WTC11 (cell line): ENCODE measurements at regions not wholly inside any gene's neighbourhood (a gene's known extent, or its start where the extent isn't known, plus 50 kb on each side); places are given as distances from the start of the nearest gene placed in this dataset.

Experiments used
- ATAC-seq: fragments of 200-7000 bp; cut with Tn5 transposase; 2 replicates; pipeline ENCODE4 v1.10.0; 2021; ENCODE audit warnings: mild to moderate bottlenecking, moderate library complexity
- CTCF ChIA-PET: fragments of 300-600 bp; sonication (Branson Sonifier 250); formaldehyde crosslinking; loops from one replicate; lab custom pipeline; 2021; ENCODE audit warnings: antibody characterized with exemption; lab: Charles Lee
- POLR2A ChIA-PET: fragments of 350-600 bp; sonication (Branson Sonifier 250); formaldehyde crosslinking; loops from one replicate; lab custom pipeline; 2021; ENCODE audit warnings: antibody characterized with exemption; lab: Charles Lee
- DNase-seq: peaks from one replicate; pipeline ENCODE4 v3.0.0; 2021; ENCODE audit warnings: low spot score
- H3K27ac Mint-ChIP-seq: 2 replicates; pipeline ENCODE4 v1.8.0; 2021; ENCODE audit warnings: mixed read lengths
- H3K27me3 Mint-ChIP-seq: 2 replicates; pipeline ENCODE4 v1.8.0; 2021; ENCODE audit warnings: low read depth, mild to moderate bottlenecking, moderate library complexity, mixed read lengths
- H3K36me3 Mint-ChIP-seq: 2 replicates; pipeline ENCODE4 v1.8.0; 2021; ENCODE audit warnings: mixed read lengths
- H3K4me1 Mint-ChIP-seq: 2 replicates; pipeline ENCODE4 v1.8.0; 2022; ENCODE audit warnings: mixed read lengths
- H3K4me3 Mint-ChIP-seq: 2 replicates; pipeline ENCODE4 v1.8.0; 2021; ENCODE audit warnings: mild to moderate bottlenecking, moderate library complexity, mixed read lengths
- H3K9me3 Mint-ChIP-seq: 2 replicates; pipeline ENCODE4 v1.8.0; 2021; ENCODE audit warnings: mixed read lengths
- CREB1 ChIP-seq: sonication (generic); formaldehyde crosslinking; IDR thresholded peaks from 2 replicates; pipeline ENCODE4 v1.8.0; 2023; ENCODE audit warnings: mild to moderate bottlenecking, missing genetic modification reagents
- ELF4 ChIP-seq: sonication (generic); formaldehyde crosslinking; IDR thresholded peaks from 2 replicates; pipeline ENCODE4 v1.8.1; 2022; ENCODE audit warnings: low read depth, mild to moderate bottlenecking, moderate library complexity, missing genetic modification reagents
- ESRRA ChIP-seq: sonication (generic); formaldehyde crosslinking; IDR thresholded peaks from 2 replicates; pipeline ENCODE4 v1.8.1; 2022; ENCODE audit warnings: mild to moderate bottlenecking, missing genetic modification reagents, borderline replicate concordance
- ETV6 ChIP-seq: sonication (generic); formaldehyde crosslinking; IDR thresholded peaks from 2 replicates; pipeline ENCODE4 v1.8.1; 2022; ENCODE audit warnings: mild to moderate bottlenecking, missing genetic modification reagents
- FOXJ3 ChIP-seq: sonication (generic); formaldehyde crosslinking; IDR thresholded peaks from 2 replicates; pipeline ENCODE4 v1.9.0; 2021; ENCODE audit warnings: missing genetic modification reagents, mild to moderate bottlenecking, borderline replicate concordance
- JUN ChIP-seq: sonication (generic); formaldehyde crosslinking; IDR thresholded peaks from 2 replicates; pipeline ENCODE4 v1.8.0; 2023; ENCODE audit warnings: mild to moderate bottlenecking, missing genetic modification reagents
- MXD4 ChIP-seq: fragments of 250-450 bp; sonication (Bioruptor Pico); IDR thresholded peaks from 2 replicates; pipeline ENCODE4 v1.8.0; 2021; ENCODE audit warnings: mild to moderate bottlenecking, moderate library complexity, borderline replicate concordance
- NR2C2 ChIP-seq: sonication (generic); formaldehyde crosslinking; IDR thresholded peaks from 2 replicates; pipeline ENCODE4 v1.8.0; 2022; ENCODE audit warnings: mild to moderate bottlenecking, missing genetic modification reagents
- NR3C1 ChIP-seq: sonication (generic); formaldehyde crosslinking; conservative IDR thresholded peaks from 2 replicates; pipeline ENCODE4 v1.8.1; 2023; ENCODE audit warnings: low read depth, mild to moderate bottlenecking, missing genetic modification reagents
- PRRX2 ChIP-seq: fragments of 250-450 bp; sonication (Bioruptor Pico); IDR thresholded peaks from 2 replicates; pipeline ENCODE4 v1.8.0; 2021; ENCODE audit warnings: mild to moderate bottlenecking
- RELA ChIP-seq: sonication (generic); formaldehyde crosslinking; IDR thresholded peaks from 2 replicates; pipeline ENCODE4 v1.8.1; 2022; ENCODE audit warnings: missing genetic modification reagents, mild to moderate bottlenecking, borderline replicate concordance
- SMAD4 ChIP-seq: sonication (generic); formaldehyde crosslinking; IDR thresholded peaks from 2 replicates; pipeline ENCODE4 v1.8.0; 2022; ENCODE audit warnings: mild to moderate bottlenecking, missing genetic modification reagents
- SOX15 ChIP-seq: fragments of 250-450 bp; sonication (Bioruptor Pico); IDR thresholded peaks from 2 replicates; pipeline ENCODE4 v1.9.0; 2021; ENCODE audit warnings: mild to moderate bottlenecking
- SP1 ChIP-seq: sonication (generic); formaldehyde crosslinking; conservative IDR thresholded peaks from 2 replicates; pipeline ENCODE4 v1.8.1; 2022; ENCODE audit warnings: missing genetic modification reagents
- TCF7 ChIP-seq: sonication (generic); formaldehyde crosslinking; IDR thresholded peaks from 2 replicates; pipeline ENCODE4 v1.8.0; 2022; ENCODE audit warnings: mild to moderate bottlenecking, low read depth, missing genetic modification reagents, moderate library complexity
- TEAD1 ChIP-seq: sonication (generic); formaldehyde crosslinking; IDR thresholded peaks from 2 replicates; pipeline ENCODE4 v1.8.0; 2022; ENCODE audit warnings: mild to moderate bottlenecking, missing genetic modification reagents
- TP53 ChIP-seq: sonication (generic); formaldehyde crosslinking; IDR thresholded peaks from 2 replicates; pipeline ENCODE4 v1.8.1; 2023; ENCODE audit warnings: mild to moderate bottlenecking, missing genetic modification reagents
- ZNF317 ChIP-seq: sonication (generic); formaldehyde crosslinking; IDR thresholded peaks from 2 replicates; pipeline ENCODE4 v1.8.1; 2023; ENCODE audit warnings: low read depth, mild to moderate bottlenecking, moderate library complexity, missing genetic modification reagents, borderline replicate concordance
- ZNF423 ChIP-seq: fragments of 250-450 bp; sonication (Bioruptor Pico); IDR thresholded peaks from 2 replicates; pipeline ENCODE4 v2.1.2; 2022; ENCODE audit warnings: mild to moderate bottlenecking, moderate library complexity
- ZSCAN18 ChIP-seq: fragments of 250-450 bp; sonication (Bioruptor Pico); IDR thresholded peaks from 2 replicates; pipeline ENCODE4 v2.1.2; 2022; ENCODE audit warnings: mild to moderate bottlenecking, moderate library complexity
- TF ChIP-seq, protein P1 (sequence below): sonication (generic); formaldehyde crosslinking; IDR thresholded peaks from 2 replicates; pipeline ENCODE4 v1.8.1; 2022; ENCODE audit warnings: missing genetic modification reagents, borderline replicate concordance
- TF ChIP-seq, protein P2 (sequence below): sonication (generic); formaldehyde crosslinking; IDR thresholded peaks from 2 replicates; pipeline ENCODE4 v1.8.0; 2022; ENCODE audit warnings: mild to moderate bottlenecking, missing genetic modification reagents
- TF ChIP-seq, protein P3 (sequence below): fragments of 200-600 bp; IDR thresholded peaks from 2 replicates; pipeline ENCODE4 v1.8.0; 2022; ENCODE audit warnings: antibody characterized with exemption
- TF ChIP-seq, protein P4 (sequence below): sonication (generic); formaldehyde crosslinking; IDR thresholded peaks from 2 replicates; pipeline ENCODE4 v1.8.0; 2023; ENCODE audit warnings: missing genetic modification reagents
- TF ChIP-seq, protein P5 (sequence below): fragments of 250-450 bp; sonication (Bioruptor Pico); IDR thresholded peaks from 2 replicates; pipeline ENCODE4 v1.8.0; 2021; ENCODE audit warnings: mild to moderate bottlenecking
- TF ChIP-seq, protein P6 (sequence below): fragments of 250-450 bp; sonication (Bioruptor Pico); conservative IDR thresholded peaks from 2 replicates; pipeline ENCODE4 v1.9.0; 2021; ENCODE audit warnings: mild to moderate bottlenecking

DNA sequence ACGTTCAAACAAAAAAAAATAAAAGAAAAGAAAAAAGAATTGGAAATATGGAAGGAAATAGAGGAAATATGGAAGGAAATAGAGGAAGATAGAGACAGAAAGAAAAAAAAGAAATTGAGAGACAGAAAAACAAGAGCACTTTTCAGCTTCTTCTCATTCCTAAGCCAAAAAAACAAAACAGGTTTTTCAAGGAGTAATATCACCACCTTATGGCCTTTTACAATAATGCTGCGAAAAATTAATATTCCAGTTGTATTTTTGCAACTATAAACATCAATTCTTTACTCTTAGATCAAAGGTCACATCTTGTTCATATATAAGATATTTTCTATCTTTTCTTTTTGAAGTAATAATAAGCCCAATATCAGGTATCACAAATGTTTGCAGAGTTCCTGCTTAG, 328.3 kb downstream of the FAT3 start:
- POLR2A ChIA-PET = no interaction called here
- peaks cover 4% of the 10 kb centered on the region; the same call in 1 of the 2 replicates for H3K9me3 Mint-ChIP-seq
- ATAC-seq (no peak), DNase-seq (no peak)
- no peaks in the 10 kb centered on the region for H3K36me3 Mint-ChIP-seq
- TF ChIP-seq CREB1 (CRISPR knock-in tag) (no peak), TCF7 (CRISPR knock-in tag) (no peak), NR2C2 (no peak), JUN (CRISPR knock-in tag) (no peak), ELF4 (CRISPR knock-in tag) (no peak), ZNF423 (no peak), SOX15 (CRISPR knock-in tag) (no peak)
- TF ChIP-seq, protein P1, sequence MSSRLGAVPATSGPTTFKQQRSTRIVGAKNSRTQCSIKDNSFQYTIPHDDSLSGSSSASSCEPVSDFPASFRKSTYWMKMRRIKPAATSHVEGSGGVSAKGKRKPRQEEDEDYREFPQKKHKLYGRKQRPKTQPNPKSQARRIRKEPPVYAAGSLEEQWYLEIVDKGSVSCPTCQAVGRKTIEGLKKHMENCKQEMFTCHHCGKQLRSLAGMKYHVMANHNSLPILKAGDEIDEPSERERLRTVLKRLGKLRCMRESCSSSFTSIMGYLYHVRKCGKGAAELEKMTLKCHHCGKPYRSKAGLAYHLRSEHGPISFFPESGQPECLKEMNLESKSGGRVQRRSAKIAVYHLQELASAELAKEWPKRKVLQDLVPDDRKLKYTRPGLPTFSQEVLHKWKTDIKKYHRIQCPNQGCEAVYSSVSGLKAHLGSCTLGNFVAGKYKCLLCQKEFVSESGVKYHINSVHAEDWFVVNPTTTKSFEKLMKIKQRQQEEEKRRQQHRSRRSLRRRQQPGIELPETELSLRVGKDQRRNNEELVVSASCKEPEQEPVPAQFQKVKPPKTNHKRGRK (CRISPR knock-in tag) = no peak
- TF ChIP-seq, protein P2, sequence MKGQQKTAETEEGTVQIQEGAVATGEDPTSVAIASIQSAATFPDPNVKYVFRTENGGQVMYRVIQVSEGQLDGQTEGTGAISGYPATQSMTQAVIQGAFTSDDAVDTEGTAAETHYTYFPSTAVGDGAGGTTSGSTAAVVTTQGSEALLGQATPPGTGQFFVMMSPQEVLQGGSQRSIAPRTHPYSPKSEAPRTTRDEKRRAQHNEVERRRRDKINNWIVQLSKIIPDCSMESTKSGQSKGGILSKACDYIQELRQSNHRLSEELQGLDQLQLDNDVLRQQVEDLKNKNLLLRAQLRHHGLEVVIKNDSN (CRISPR knock-in tag) = no peak
- TF ChIP-seq, protein P3, sequence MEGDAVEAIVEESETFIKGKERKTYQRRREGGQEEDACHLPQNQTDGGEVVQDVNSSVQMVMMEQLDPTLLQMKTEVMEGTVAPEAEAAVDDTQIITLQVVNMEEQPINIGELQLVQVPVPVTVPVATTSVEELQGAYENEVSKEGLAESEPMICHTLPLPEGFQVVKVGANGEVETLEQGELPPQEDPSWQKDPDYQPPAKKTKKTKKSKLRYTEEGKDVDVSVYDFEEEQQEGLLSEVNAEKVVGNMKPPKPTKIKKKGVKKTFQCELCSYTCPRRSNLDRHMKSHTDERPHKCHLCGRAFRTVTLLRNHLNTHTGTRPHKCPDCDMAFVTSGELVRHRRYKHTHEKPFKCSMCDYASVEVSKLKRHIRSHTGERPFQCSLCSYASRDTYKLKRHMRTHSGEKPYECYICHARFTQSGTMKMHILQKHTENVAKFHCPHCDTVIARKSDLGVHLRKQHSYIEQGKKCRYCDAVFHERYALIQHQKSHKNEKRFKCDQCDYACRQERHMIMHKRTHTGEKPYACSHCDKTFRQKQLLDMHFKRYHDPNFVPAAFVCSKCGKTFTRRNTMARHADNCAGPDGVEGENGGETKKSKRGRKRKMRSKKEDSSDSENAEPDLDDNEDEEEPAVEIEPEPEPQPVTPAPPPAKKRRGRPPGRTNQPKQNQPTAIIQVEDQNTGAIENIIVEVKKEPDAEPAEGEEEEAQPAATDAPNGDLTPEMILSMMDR = no peak
- CTCF ChIA-PET = interaction anchor here (0.7 to 1.1 kb wide), 4 partner anchors 212 to 483 kb away, joined by 3 to 5 read pairs (median 4); no protein-coding TSS in a partner anchor
- H3K4me1 Mint-ChIP-seq = peaks cover 40% of the 10 kb centered on the region
- H3K27me3 Mint-ChIP-seq = peaks cover 17% of the 10 kb centered on the region
- H3K4me3 Mint-ChIP-seq = no peak overlapping the region
- H3K27ac Mint-ChIP-seq = no peak overlapping the region

GRCh38 chr11:92554688-92555087, 330.1 kb downstream of the FAT3 start:
- Mint-ChIP-seq H3K4me3 (no peak overlapping the region), H3K27me3 (peaks cover 4% of the 10 kb centered on the region), H3K36me3 (no peaks in the 10 kb centered on the region), H3K4me1 (peaks cover 24% of the 10 kb centered on the region), H3K9me3 (peaks cover 4% of the 10 kb centered on the region; the same call in 1 of the 2 replicates), H3K27ac (no peak overlapping the region)
- DNase-seq = no peak
- ChIA-PET CTCF (interaction anchor here (0.6 to 1.8 kb wide), 3 partner anchors 153 to 329 kb away, joined by 4 read pairs; no protein-coding TSS in a partner anchor), POLR2A (no interaction called here)
- no peak for ATAC-seq
- TF ChIP-seq, protein P4, sequence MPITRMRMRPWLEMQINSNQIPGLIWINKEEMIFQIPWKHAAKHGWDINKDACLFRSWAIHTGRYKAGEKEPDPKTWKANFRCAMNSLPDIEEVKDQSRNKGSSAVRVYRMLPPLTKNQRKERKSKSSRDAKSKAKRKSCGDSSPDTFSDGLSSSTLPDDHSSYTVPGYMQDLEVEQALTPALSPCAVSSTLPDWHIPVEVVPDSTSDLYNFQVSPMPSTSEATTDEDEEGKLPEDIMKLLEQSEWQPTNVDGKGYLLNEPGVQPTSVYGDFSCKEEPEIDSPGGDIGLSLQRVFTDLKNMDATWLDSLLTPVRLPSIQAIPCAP (CRISPR knock-in tag) = no peak
- TF ChIP-seq RELA (no peak), ZNF317 (no peak), SMAD4 (no peak), MXD4 (CRISPR knock-in tag) (no peak), ZNF423 (no peak), PRRX2 (CRISPR knock-in tag) (no peak), ESRRA (CRISPR knock-in tag) (no peak), NR3C1 (CRISPR knock-in tag) (no peak), ETV6 (CRISPR knock-in tag) (no peak), SP1 (CRISPR knock-in tag) (no peak), TP53 (CRISPR knock-in tag) (no peak), ZSCAN18 (no peak), NR2C2 (no peak), TEAD1 (CRISPR knock-in tag) (no peak), FOXJ3 (CRISPR knock-in tag) (no peak)
- TF ChIP-seq, protein P5, sequence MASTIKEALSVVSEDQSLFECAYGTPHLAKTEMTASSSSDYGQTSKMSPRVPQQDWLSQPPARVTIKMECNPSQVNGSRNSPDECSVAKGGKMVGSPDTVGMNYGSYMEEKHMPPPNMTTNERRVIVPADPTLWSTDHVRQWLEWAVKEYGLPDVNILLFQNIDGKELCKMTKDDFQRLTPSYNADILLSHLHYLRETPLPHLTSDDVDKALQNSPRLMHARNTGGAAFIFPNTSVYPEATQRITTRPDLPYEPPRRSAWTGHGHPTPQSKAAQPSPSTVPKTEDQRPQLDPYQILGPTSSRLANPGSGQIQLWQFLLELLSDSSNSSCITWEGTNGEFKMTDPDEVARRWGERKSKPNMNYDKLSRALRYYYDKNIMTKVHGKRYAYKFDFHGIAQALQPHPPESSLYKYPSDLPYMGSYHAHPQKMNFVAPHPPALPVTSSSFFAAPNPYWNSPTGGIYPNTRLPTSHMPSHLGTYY = no peak
- TF ChIP-seq, protein P6, sequence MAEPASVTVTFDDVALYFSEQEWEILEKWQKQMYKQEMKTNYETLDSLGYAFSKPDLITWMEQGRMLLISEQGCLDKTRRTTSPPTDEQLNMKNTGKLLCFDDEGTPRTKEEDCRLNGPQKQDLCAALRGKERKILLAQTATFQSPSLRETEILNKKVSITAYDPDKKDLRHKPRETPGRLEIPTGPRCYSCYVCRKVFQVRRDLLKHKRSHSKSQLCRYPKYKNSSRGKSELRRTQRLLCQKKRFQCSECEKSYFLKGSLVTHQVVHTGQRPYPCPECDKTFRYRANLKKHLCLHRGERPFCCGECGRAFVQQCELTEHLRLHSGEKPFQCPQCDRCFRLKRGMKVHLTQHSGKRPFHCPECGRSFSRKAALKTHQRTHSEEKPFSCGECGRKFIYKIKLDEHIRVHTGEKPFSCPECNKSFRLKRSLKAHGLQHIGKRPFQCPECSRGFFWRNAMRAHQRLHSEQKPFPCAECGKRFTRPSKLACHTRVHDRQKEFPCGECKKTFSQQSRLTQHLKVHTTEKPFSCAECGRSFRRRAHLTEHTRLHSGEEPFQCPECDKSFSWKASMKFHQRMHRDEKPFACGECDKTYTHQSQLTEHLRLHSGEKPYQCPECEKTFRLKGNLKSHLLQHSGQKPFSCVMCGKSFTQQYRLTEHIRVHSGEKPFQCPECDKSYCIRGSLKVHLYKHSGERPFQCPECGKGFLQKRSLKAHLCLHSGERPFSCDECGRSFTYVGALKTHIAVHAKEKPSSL = no peak
